Upper lobe of left lung (tissue), 4 donors: ENCODE measurements at regions not wholly inside any gene's neighbourhood (a gene's known extent, or its start where the extent isn't known, plus 50 kb on each side); places are given as distances from the start of the nearest gene placed in this dataset.

Experiments used
- CTCF ChIP-seq, 6 experiments: fragments of 450-650 bp in 4 of 6; fragments of 200-600 bp in 2 of 6; sonication (generic) in 2 of 6; IDR thresholded peaks; one replicate each; pipeline ENCODE4 v1.5.1; 2016 to 2019; ENCODE audit warnings: antibody characterized with exemption in 6 of 6
- EP300 ChIP-seq, 4 donors: sonication (generic); formaldehyde crosslinking; IDR thresholded peaks; one replicate each; pipeline ENCODE4 v1.5.1; 2017; ENCODE audit warnings: antibody characterized with exemption in 4 of 4, control low read depth in 2 of 4
- POLR2A ChIP-seq, 4 donors: fragments of 450-650 bp; IDR thresholded peaks; one replicate each; pipeline ENCODE4 v1.5.1; 2016 to 2017; ENCODE audit warnings: antibody characterized with exemption in 4 of 4, mild to moderate bottlenecking in 2 of 4
- POLR2AphosphoS5 ChIP-seq, 2 donors: sonication (generic); formaldehyde crosslinking; IDR thresholded peaks; one replicate each; pipeline ENCODE4 v1.5.1; 2017; ENCODE audit warnings: antibody characterized with exemption in 2 of 2

GRCh38 chr18:51765606-51766360 lies 568.3 kb upstream of the MEX3C start:
- no peak for TF ChIP-seq CTCF (IDR thresholded peaks at IDR 0.05)
- no peak for TF ChIP-seq EP300 (IDR thresholded peaks at IDR 0.05)
- TF ChIP-seq POLR2A (IDR thresholded peaks at IDR 0.05): no peak
- no peak for TF ChIP-seq POLR2AphosphoS5 (IDR thresholded peaks at IDR 0.05)
